IPS DF 19.7 (cell line): ENCODE measurements at regions not wholly inside any gene's neighbourhood (a gene's known extent, or its start where the extent isn't known, plus 50 kb on each side); places are given as distances from the start of the nearest gene placed in this dataset.
"Not testable (repeated sequence)": the region's sequence is repeated elsewhere in the genome, so short reads cannot be mapped to it uniquely, and the experiment has no call there.

Source experiments
- DNase-seq: peaks from one replicate; pipeline ENCODE4 v3.0.0-alpha.2; 2013; ENCODE audit warnings: low read depth, low spot score

GRCh38 chr5:126677121-126677520, 76.4 kb downstream of the PHAX start:
- no peak for DNase-seq

- DNase-seq, result peak; percentile 42
Observed at GRCh38 chr5:126680191-126680817, 79.6 kb downstream of the PHAX start.

- not testable (repeated sequence) for DNase-seq
Observed at GRCh38 chr5:126681314-126681713, 80.6 kb downstream of the PHAX start.

- DNase-seq, result no peak
Observed at GRCh38 chr5:126681970-126682369, 81.2 kb downstream of the PHAX start.

- no peak for DNase-seq
Observed at GRCh38 chr5:126682856-126683255, 82.1 kb downstream of the PHAX start.

- no peak for DNase-seq
Observed at GRCh38 chr5:126683912-126684311, 83.2 kb downstream of the PHAX start.

GRCh38 chr5:126684656-126685442, 84.1 kb downstream of the PHAX start:
- not testable (repeated sequence) for DNase-seq

- DNase-seq, result no peak
Observed at GRCh38 chr5:126686451-126687126, 85.8 kb downstream of the PHAX start.

GRCh38 chr5:126692971-126693370, 84.0 kb upstream of the LMNB1 start:
- no peak for DNase-seq

- DNase-seq, result no peak
Observed at GRCh38 chr5:126693806-126694205, 83.1 kb upstream of the LMNB1 start.

- DNase-seq, result no peak
Observed at GRCh38 chr5:126694403-126694802, 82.5 kb upstream of the LMNB1 start.

GRCh38 chr5:126695091-126695490, 81.8 kb upstream of the LMNB1 start:
- DNase-seq, result no peak

- DNase-seq, result no peak
Observed at GRCh38 chr5:126707080-126707479, 69.9 kb upstream of the LMNB1 start.

GRCh38 chr5:126715765-126716164, 61.2 kb upstream of the LMNB1 start:
- DNase-seq, result no peak

GRCh38 chr5:126716861-126717260, 60.1 kb upstream of the LMNB1 start:
- no peak for DNase-seq

- DNase-seq, result peak; percentile 45
Observed at GRCh38 chr5:126718236-126718868, 58.6 kb upstream of the LMNB1 start.

GRCh38 chr5:126720369-126720768, 56.6 kb upstream of the LMNB1 start:
- DNase-seq, result no peak

GRCh38 chr5:126723643-126724042, 53.3 kb upstream of the LMNB1 start:
- no peak for DNase-seq
